OCI-LY3 (cell line): ENCODE measurements at regions not wholly inside any gene's neighbourhood (a gene's known extent, or its start where the extent isn't known, plus 50 kb on each side); places are given as distances from the start of the nearest gene placed in this dataset.

Experiments used
- CTCF ChIP-seq: fragments of 200-600, 300-600 bp; sonication (generic); IDR thresholded peaks from 2 replicates; pipeline ENCODE4 v1.5.1; 2014; ENCODE audit warnings: antibody characterized with exemption, low read length, low read depth
- EZH2phosphoT487 ChIP-seq: fragments of 200-600 bp; shearing (Covaris generic); IDR thresholded peaks from 2 replicates; pipeline ENCODE4 v1.6.1; 2018; ENCODE audit warnings: antibody characterized with exemption, mixed run types, low read depth

GRCh38 chr1:232443372-232443771, 186.6 kb downstream of the SIPA1L2 start:
- TF ChIP-seq CTCF (no peak), EZH2phosphoT487 (no peak)
